Midbrain (tissue), 1 donor: ENCODE measurements at regions not wholly inside any gene's neighbourhood (a gene's known extent, or its start where the extent isn't known, plus 50 kb on each side); places are given as distances from the start of the nearest gene placed in this dataset.
"Not testable (repeated sequence)": the region's sequence is repeated elsewhere in the genome, so short reads cannot be mapped to it uniquely, and the experiment has no call there.

Experiments
- DNase-seq: peaks from one replicate; lab custom pipeline; 2025; lab: John Stamatoyannopoulos, UW

DNA sequence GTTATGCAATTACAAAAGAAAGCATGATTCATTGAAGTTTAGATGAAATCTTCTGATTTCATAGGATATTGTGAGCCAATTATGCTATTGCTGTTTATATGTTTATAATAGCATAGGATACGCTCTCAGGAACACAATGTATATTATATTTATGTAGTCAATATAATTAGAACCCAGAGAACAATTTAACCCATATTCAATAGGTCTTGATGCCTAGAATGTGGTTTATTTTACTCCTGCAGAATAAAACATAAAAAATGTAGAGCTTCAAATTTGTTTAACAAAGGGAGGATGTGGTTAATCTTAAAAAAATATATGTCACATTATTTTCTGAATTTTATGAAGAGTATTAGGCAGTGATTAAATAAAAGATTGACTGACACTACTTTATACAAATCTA, 380.8 kb upstream of the SPRY2 start:
- DNase-seq = no peak

DNA sequence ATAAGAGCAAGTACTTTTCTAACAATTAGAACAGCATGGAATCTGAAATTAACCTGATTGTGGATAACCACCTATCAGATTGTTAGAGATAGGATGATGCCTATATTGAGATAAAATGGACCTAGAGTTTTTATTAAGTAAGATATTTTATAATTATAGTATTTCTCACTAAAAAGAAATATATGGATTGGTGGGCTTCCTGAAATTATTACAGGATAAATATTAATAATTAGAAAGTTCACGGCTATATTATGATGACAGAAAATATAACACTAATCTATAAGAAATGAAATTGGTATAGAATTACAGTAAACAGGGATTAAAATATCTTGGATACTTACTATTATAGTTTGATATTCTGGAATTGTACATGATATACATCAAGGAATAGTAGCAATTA, 378.0 kb upstream of the SPRY2 start:
- DNase-seq = no peak

DNA sequence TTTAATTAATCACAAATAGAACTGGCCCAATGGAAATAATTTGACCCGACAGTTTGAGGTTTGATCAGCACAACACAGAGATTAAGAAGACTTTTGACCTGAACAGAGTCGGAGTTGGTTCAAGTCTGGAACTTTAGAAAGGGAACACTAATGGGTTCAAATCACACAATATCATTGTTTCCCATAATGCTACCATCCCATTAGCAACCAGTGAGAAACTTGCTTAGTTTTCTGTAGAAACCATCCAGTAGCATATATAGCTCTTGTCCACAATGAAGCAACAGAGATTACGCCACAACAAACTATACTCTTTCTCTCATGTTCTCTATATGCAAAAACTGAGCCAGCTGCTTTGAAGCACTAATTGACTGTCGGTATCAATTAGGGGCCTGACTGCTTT, 376.9 kb upstream of the SPRY2 start:
- no peak for DNase-seq

DNA sequence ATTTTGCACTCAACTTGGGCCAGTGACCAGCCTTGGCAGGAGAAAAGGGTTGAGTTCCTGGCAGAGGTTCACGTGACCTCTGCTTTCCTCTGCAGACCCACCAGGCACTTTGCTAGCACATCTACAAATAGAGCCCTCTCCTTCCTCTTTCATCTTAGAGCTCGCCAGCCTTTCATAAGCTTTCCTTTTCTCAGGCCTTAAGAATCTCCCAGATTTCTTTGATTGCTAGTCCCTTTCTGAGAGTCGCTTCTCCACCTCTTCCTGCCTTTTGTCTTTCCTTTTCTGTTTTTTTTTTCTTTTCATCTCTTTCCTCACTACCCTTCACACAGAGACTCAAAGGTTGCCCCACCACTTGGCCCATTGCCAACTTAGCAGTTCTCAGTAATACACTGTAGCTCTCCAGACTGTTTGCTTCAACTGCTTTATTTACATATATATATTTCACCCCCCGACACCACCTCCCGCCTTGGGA, 375.7 kb upstream of the SPRY2 start:
- DNase-seq = peak; percentile 2

DNA sequence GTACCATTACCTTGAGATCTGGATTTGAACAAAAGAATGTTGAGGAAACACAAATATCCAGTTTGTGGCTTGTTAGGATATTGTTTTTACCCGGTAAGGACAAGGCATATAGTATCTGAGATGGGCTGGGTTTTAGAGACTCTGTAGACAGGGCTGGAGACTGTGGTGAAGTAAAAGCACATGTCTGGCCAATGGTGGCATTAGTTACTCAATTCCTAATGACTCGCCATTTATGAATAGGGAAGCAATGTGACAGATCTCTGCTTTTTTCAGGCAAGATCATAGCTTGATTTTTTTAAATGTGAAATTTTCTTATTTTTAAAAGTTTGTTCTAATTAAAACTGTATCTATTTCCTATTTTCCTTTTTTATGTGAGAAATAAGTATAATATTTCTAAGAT, 371.1 kb upstream of the SPRY2 start:
- no peak for DNase-seq

DNA sequence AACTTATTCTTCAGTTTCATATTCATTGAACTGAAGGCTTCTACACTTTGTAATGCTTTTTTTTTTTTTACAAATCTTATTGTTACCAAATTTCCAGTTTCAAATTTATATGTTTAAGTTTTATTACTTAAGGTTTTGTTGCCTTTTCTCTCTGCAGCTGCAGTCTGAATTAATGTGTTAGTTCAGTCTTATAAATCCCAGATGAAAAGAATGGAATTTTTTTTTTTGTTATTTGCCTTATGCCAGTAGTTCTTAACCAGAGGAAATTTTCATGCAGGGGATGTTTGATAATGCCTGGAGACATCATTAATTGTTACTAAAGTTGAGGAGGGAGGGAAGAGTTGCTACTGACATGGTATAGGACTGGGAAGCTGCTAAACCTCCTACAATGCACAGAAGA, 367.9 kb upstream of the SPRY2 start:
- no peak for DNase-seq

DNA sequence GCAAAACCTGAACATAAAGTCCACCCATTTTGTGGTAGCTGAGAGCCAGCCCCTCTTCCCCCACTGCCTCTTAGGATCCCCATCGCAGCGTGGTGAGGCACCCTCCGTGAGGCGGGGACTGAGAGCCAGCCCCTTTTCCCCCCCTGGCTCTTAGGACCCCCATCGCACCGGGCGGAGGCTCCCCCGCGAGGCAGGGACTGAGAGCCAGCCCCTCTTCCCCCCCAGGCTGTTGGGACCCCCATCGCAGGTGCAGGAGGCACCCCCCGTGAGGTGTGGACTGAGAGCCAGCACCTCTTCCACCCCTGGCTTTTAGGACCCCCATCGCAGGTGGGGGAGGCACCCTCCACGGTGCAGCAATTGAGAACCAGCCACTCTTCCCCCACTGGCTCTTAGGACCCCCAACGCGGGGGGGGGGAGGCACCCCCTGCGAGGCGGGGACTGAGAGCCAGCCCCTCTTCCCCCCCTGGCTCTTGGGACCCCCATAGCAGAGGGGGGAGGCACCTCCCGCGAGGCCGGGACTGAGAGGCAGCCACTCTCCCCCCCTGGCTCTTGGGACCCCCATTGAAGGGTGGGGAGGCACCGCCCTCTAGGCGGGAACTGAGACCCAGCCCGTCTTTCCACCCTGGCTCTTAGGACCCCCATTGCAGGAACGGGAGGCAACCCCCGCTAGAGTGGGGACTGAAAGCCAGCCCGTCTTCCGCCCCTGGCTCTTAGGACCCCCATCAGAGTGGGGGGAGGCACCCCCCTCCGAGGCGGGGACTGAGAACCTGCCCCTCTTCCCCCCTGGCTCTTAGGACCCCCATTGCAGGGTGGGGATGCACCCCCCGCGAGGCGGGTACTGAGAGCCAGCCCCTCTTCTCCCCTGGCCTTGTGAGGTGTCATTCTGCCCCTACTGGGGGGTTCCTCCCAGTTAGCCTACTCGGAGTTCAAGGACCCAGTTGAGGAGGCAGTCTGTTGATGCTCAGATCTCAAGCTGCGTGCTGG, 366.4 kb upstream of the SPRY2 start:
- no peak for DNase-seq

DNA sequence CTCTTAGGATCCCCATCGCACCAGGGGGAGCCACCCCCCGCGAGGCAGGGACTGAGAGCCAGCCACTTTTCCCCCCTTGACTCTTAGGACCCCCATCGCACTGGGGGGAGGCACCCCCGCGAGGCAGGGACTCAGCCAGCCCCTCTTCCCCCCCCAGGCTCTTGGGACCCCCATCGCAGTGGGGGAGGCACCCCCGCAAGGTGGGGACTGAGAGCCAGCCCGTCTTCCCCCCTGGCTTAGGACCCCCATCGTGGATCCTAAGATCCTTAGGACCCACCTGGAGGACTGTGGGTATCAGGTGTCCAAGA, 365.2 kb upstream of the SPRY2 start:
- no peak for DNase-seq

DNA sequence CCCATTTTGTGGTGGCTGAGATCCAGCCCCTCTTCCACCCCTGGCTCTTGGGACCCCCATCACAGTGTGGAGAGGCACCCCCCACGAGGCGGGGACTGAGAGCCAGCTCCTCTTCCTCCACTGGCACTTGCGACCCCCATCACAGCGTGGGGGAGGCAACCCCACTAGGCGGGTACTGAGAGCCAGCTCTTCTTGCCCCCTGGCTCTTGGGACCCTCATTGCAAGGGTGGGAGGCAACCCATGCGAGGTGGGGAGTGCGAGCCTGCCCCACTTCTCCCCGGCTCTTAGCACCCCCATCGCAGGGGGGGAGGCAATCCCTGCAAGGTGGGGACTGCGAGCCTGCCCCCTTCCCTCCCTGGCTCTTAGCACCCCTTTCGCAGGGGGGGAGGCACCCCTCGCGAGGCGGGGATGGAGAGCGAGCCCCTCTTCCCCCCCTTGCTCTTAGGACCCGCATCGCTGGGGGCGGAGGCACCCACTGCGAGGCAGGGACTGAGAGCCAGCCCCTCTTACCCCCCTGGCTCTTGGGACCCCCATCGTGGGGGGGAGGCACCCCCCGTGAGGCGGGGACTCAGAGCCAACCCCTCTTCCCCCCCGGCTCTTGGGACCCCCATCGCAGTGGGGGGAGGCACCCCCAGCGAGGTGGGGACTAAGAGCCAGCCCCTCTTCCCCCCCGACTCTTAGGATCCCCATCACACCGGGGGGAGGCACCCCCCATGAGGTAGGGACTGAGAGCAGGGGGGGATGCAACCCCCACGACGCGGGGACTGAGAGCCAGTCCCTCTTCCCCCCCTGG, 364.6 kb upstream of the SPRY2 start:
- DNase-seq = no peak

DNA sequence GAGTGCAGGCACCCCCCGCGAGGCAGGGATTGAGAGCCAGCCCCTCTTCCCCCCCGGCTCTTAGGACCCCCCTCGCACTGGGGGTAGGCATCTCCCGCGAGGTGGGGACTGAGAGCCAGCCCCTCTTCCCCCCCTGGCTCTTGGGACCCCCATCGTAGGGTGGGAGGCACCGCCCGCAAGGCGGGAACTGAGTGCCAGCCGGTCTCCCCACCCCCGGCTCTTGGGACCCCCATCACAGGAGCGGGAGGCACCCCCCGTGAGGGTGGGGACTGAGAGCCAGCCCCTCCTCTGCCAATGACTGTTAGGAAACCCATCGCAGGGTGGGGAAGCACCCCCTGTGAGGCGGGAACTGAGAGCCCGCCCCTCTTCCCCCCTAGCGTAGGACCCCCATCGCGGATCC, 363.4 kb upstream of the SPRY2 start:
- DNase-seq = no peak

DNA sequence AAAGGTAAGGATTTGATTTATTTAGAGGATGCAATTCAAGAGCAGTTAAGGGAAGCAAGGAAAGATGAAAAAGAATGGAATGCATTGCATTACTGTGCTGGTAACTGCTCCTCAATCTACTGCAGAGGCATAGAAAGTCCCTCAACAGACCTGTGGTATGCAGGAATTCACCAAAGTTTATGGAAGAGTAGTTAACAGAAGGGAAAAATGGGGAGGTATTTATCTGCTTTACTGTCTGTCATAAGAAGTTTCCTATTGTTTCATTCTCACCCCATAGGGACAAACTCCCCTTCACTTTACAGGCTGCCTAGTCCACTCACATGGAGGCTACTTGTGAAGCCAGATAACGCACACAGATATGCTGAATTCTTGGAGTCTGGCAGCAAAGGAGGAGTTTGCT, 354.9 kb upstream of the SPRY2 start:
- no peak for DNase-seq

DNA sequence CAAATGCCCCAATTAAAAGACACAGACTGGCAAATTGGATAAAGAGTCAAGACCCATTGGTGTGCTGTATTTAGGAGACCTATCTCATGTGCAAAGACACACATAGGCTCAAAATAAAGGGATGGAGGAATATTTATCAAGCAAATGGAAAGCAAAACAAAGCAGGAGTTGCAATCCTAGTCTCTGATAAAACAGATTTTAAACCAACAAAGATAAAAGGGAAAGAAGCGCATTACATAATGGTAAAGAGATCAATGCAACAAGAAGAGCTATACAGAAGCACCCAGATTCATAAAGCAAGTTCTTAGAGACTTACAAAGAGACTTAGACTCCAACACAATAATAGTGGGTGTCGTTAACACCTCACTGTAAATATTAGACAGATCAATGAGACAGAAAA, 350.9 kb upstream of the SPRY2 start:
- not testable (repeated sequence) for DNase-seq

DNA sequence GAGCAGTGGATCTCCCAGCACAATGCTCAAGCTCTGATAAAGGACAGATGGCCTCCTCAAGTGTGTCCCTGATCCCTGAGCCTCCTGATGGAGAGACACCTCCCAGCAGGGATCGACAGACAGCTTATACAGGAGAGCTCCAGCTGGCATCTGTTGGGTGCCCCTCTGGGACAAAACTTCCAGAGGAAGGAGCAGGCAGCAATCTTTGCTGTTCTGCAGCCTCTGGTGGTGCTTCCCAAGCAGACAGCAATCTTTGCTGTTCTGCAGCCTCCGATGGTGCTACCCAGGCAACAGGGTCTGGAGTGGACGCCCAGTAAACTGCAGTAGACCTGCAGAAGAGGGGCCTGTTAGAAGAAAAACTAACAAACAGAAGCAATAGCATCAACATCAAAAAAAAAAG, 349.3 kb upstream of the SPRY2 start:
- DNase-seq = no peak

DNA sequence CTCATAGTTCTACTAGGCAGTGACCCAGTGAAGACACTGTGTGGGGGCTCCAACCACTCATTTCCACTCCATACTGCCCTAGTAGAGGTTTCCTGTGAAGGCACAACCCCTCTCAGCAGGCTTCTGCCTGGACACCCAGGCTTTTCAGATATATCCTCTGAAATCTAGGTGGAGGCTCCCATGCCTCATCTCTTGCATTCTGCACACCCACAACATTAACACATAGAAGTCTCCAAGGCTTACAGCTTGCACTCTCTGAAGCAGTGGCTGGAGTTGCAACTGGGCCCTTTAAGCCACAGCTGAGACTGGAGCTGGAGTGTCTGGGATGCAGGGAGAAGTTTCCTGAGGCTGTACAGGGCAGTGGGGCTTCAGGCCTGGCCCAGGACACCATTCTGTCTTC, 347.7 kb upstream of the SPRY2 start:
- no peak for DNase-seq

DNA sequence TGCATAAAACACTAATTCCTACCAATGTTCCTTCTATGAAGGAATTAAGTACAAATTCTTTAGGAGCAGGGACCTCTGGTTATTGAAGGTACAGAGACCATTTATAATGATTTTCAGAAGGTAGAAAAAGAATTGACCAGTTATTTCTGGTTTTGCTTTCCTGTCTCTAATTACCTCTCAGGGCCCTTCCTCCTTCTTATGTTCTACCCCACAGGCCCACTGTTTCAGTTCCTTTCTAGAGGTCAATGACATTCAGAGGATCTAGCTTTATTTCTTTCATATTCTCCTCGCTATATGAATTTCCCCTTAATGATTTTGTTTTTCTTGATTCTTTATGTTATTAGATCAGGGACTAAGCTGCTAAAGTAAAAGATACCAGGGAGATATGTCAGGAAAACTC, 345.0 kb upstream of the SPRY2 start:
- DNase-seq = no peak

DNA sequence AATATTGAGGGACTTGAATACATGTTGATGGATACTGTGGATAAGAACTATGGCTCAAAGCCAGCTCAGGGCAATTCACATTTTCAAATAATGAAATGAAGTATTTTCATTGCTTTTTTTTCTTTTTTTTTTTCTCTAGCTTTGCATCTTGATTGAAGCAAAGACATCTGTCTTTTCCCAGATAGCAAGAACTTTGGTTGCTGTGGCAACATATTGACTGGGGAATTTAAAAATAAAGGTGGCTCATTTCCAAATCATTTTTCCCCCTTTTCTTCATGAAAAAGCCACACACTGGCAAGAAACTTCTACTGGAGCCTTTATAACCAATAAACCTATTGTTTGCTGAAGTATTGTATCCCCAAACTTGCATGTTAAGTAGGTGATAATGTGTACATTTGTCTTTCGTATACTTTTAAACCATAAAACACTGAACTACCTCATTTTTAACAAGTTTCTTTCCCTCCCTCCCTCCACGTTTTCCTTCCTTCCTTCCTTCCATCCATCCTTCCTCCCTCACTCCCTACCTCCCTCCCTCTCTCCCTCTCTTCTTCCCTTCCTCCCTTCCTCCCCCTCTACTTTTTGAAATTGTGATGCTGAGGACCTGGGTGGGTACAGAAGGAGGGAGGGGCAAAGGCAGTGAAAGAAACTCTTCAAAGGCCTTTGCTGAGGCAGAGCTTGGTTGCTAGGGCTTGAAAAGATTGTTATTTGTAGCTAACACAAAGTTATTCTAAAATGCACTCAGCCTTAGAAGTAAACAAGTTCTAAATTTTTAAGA, 343.5 kb upstream of the SPRY2 start:
- DNase-seq = peak; percentile 4

DNA sequence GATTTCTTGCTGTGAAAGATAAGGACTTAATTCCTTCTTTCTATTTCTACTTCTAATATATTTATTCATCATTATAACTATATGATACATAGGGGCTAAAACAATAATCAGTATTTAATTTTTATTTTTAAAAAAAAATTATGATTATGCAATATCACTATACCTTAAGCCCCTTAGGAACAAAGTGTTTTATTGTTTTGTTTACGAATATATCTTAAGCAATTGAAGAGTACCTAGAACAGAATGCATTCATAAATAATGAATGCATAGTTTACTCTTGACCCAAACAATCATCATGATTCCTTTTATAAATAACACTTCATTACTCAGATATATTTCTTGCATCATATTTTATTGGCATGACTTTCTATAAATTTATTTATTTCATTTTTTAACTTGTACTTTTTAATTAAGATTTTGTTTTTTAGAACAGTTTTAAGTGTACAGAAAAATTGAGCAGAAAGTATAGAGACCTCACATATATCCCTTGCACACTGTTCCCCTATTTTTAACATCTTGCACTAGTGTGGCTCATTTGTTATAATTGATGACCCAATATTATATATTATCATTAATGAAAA, 339.9 kb upstream of the SPRY2 start:
- no peak for DNase-seq

DNA sequence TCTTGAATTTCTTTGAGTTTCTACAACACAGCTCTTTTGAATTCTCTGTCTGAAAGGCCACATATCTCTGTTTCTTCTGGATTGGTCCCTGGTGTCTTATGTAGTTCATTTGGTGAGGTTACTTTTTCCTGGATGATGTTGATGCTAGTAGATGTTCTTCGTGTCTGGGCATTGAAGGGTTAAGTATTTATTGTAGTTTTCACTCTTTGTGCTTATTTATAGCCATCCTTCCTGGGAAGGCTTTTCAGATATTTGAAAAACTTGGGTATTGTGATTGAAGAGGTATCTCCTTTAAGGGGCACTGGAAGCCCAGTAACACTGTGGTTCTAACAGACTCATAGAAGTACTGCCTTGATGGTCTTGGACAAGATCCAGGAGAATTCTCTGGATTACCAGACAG, 338.5 kb upstream of the SPRY2 start:
- no peak for DNase-seq

DNA sequence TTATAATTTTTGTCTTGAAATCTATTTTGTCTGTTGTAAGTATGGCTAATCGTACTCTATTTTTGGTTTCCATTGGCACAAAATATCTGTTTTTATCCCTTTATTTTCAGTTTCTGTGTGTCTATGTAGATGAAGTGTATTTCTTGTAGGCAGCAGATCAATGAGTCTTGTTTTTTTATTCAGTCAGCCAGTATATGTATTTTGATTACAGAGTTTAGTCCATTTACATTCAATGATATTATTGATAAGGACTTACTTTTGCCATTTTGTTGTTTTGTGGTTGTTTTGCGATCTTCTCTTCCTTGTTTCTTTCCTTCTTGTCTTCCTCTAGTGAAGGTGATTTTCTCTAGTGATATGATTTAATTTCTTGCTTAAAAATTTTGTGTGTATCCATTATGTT, 336.3 kb upstream of the SPRY2 start:
- no peak for DNase-seq

DNA sequence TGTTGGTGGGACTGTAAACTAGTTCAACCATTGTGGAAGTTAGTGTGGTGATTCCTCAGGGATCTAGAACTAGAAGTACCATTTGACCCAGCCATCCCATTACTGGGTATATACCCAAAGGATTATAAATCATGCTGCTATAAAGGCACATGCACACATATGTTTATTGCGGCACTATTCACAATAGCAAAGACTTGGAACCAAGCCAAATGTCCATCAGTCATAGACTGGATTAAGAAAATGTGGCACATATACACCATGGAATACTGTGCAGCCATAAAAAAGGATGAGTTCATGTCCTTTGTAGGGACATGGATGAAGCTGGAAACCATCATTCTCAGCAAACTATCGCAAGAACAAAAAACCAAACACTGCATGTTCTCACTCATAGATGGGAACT, 334.5 kb upstream of the SPRY2 start:
- not testable (repeated sequence) for DNase-seq

DNA sequence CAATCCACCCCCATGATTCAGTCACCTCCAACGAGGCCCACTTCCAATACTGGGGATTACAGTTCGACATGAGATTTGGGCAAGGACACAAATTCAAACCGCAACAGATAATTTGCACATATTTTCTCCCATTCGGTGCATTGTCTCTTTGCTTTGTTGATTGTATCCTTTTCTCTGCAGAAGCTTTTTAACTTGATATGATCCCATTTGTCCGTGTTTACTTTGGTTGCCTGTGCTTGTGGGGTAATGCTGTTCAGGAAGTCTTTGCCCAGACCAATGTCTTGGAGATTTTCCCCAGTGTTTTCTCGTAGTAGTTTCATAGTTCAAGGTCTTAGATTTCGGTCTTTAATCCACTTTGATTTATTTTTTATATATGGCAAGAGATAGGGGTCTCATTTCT, 330.8 kb upstream of the SPRY2 start:
- DNase-seq = no peak

DNA sequence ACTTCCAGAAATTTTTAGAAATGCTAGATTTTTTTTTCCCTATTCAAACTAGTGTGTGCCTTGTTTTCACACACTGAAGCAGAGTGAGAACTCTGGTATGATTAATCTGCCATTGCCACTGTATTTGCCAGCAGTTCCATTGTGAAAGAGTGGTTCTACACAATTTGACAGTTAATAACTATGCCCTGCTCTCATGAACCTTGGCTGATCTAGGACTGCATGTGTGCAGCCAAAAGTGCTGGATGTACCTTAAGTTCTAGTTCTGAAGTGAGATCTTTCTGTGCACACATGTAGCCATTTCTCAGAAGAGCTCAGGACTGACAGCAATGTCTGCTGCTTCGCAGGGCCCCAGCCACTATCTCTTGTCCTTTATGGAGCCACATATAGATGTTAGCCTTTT, 328.2 kb upstream of the SPRY2 start:
- DNase-seq = no peak
